SU-DHL-6 (cell line): ENCODE measurements at regions not wholly inside any gene's neighbourhood (a gene's known extent, or its start where the extent isn't known, plus 50 kb on each side); places are given as distances from the start of the nearest gene placed in this dataset.

ENCODE experiments used
- CTCF ChIP-seq: fragments of 200-600 bp; sonication (generic); IDR thresholded peaks from one replicate; pipeline ENCODE4 v1.5.1; 2017; ENCODE audit warnings: antibody characterized with exemption, mild to moderate bottlenecking, low read length, moderate library complexity; ENCODE audit not compliant: insufficient read depth, poor library complexity, severe bottlenecking
- EZH2phosphoT487 ChIP-seq: fragments of 200-600 bp; sonication (generic), shearing (Covaris generic); conservative IDR thresholded peaks from 2 replicates; pipeline ENCODE4 v1.6.1; 2018; ENCODE audit warnings: mild to moderate bottlenecking, antibody characterized with exemption, low read length, moderate library complexity, mixed read lengths

- TF ChIP-seq CTCF = no peak
- no peak for TF ChIP-seq EZH2phosphoT487
Observed at GRCh38 chr2:239685556-239685955, 284.7 kb upstream of the HDAC4 start.
